Progenitor cell of endocrine pancreas (in vitro differentiated cells): ENCODE measurements at regions not wholly inside any gene's neighbourhood (a gene's known extent, or its start where the extent isn't known, plus 50 kb on each side); places are given as distances from the start of the nearest gene placed in this dataset.

Experiments used
- DNase-seq: peaks from one replicate; pipeline ENCODE4 v3.0.0; 2021; ENCODE audit warnings: low spot score; ENCODE audit not compliant: unreplicated experiment
- H3K27ac Mint-ChIP-seq: 2 replicates; pipeline ENCODE4 v1.8.0; 2021; ENCODE audit warnings: mild to moderate bottlenecking, moderate library complexity, mixed read lengths
- H3K27me3 Mint-ChIP-seq: 2 replicates; pipeline ENCODE4 v1.8.0; 2021; ENCODE audit warnings: mixed read lengths
- H3K36me3 Mint-ChIP-seq: 2 replicates; pipeline ENCODE4 v1.8.0; 2022; ENCODE audit warnings: mixed read lengths; ENCODE audit not compliant: insufficient read depth
- H3K4me1 Mint-ChIP-seq: 2 replicates; pipeline ENCODE4 v1.8.0; 2021; ENCODE audit warnings: low read depth, mixed read lengths
- H3K4me3 Mint-ChIP-seq: 2 replicates; pipeline ENCODE4 v1.8.0; 2021; ENCODE audit warnings: low read depth, mild to moderate bottlenecking, moderate library complexity, mixed read lengths
- H3K9me3 Mint-ChIP-seq: 2 replicates; pipeline ENCODE4 v1.8.0; 2021; ENCODE audit warnings: low read depth, mixed read lengths
- CTCF ChIP-seq: fragments of 200-600 bp; sonication (generic); IDR thresholded peaks from one replicate; pipeline ENCODE4 v1.5.0; 2021; ENCODE audit warnings: antibody characterized with exemption, mild to moderate bottlenecking; ENCODE audit not compliant: unreplicated experiment

- Mint-ChIP-seq H3K27me3 (no peaks in the 10 kb centered on the region), H3K27ac (no peak overlapping the region), H3K9me3 (peaks cover 4% of the 10 kb centered on the region), H3K4me3 (no peak overlapping the region), H3K36me3 (peaks cover 2% of the 10 kb centered on the region), H3K4me1 (peaks cover 37% of the 10 kb centered on the region)
- no peak for DNase-seq
- no peak for TF ChIP-seq CTCF
These were observed 847.1 kb downstream of the REEP3 start for GRCh38 chr10:64368298-64368697.

- peaks cover 10% of the 10 kb centered on the region for H3K9me3 Mint-ChIP-seq
- no peak for DNase-seq
- H3K36me3 Mint-ChIP-seq, result peaks cover 2% of the 10 kb centered on the region
- no peak for TF ChIP-seq CTCF
- peaks cover 27% of the 10 kb centered on the region for H3K4me1 Mint-ChIP-seq
- H3K27ac Mint-ChIP-seq, result peak overlapping the region; percentile 60
- peak overlapping the region; percentile 17 for H3K4me3 Mint-ChIP-seq
- H3K27me3 Mint-ChIP-seq, result no peaks in the 10 kb centered on the region
These were observed 848.9 kb downstream of the REEP3 start for GRCh38 chr10:64369885-64370773.

GRCh38 chr10:64374346-64374745 is 853.1 kb downstream of the REEP3 start:
- Mint-ChIP-seq H3K4me3 (no peak overlapping the region), H3K4me1 (peaks cover 24% of the 10 kb centered on the region), H3K27ac (no peak overlapping the region), H3K9me3 (peaks cover 10% of the 10 kb centered on the region), H3K27me3 (no peaks in the 10 kb centered on the region), H3K36me3 (peaks cover 2% of the 10 kb centered on the region)
- no peak for DNase-seq
- no peak for TF ChIP-seq CTCF

GRCh38 chr10:64376167-64376566 is 855.0 kb downstream of the REEP3 start:
- Mint-ChIP-seq H3K27ac (peak overlapping the region; percentile 47), H3K9me3 (peaks cover 10% of the 10 kb centered on the region), H3K27me3 (no peaks in the 10 kb centered on the region), H3K36me3 (peaks cover 2% of the 10 kb centered on the region), H3K4me1 (peaks cover 13% of the 10 kb centered on the region), H3K4me3 (no peak overlapping the region)
- no peak for DNase-seq
- peak; percentile 30 for TF ChIP-seq CTCF

- no peaks in the 10 kb centered on the region for H3K36me3 Mint-ChIP-seq
- H3K9me3 Mint-ChIP-seq, result peaks cover 3% of the 10 kb centered on the region
- no peak for DNase-seq
- H3K27ac Mint-ChIP-seq, result no peak overlapping the region
- peaks cover 9% of the 10 kb centered on the region for H3K4me1 Mint-ChIP-seq
- TF ChIP-seq CTCF, result peak; percentile 14
- no peak overlapping the region for H3K4me3 Mint-ChIP-seq
- no peaks in the 10 kb centered on the region for H3K27me3 Mint-ChIP-seq
These were observed 858.7 kb downstream of the REEP3 start for GRCh38 chr10:64379898-64380297.
